ENCODE measurements at regions not wholly inside any gene's neighbourhood (a gene's known extent, or its start where the extent isn't known, plus 50 kb on each side); places are given as distances from the start of the nearest gene placed in this dataset.

GRCh38 chr5:33312571-33313549 is 127.9 kb upstream of the TARS1 start:
- TF ChIP-seq POLR2AphosphoS5 (IDR thresholded peaks at IDR 0.05): no peak
- TF ChIP-seq CTCF (IDR thresholded peaks at IDR 0.05): no peak
- TF ChIP-seq POLR2A (IDR thresholded peaks at IDR 0.05; ENCODE audit: low read depth): no peak
- TF ChIP-seq EP300 (IDR thresholded peaks at IDR 0.05): no peak

All from esophagus muscularis mucosa (tissue), 4 donors.